IgD-negative memory B cell (primary cell): ENCODE measurements at regions not wholly inside any gene's neighbourhood (a gene's known extent, or its start where the extent isn't known, plus 50 kb on each side); places are given as distances from the start of the nearest gene placed in this dataset.

ENCODE experiments used
- H3K27ac Mint-ChIP-seq, 3 donors: one replicate each; pipeline ENCODE4 v1.8.0; 2020 to 2022; ENCODE audit warnings: mild to moderate bottlenecking in 3 of 3, mixed read lengths in 3 of 3, moderate library complexity in 1 of 3
- H3K27me3 Mint-ChIP-seq: one replicate; pipeline ENCODE4 v1.8.0; 2021; ENCODE audit warnings: mixed read lengths
- H3K36me3 Mint-ChIP-seq: one replicate; pipeline ENCODE4 v1.8.0; 2020; ENCODE audit warnings: mild to moderate bottlenecking, mixed read lengths
- H3K4me1 Mint-ChIP-seq, 3 donors: one replicate each; pipeline ENCODE4 v1.8.0; 2020 to 2022; ENCODE audit warnings: mixed read lengths in 3 of 3, mild to moderate bottlenecking in 1 of 3
- H3K4me3 Mint-ChIP-seq, 4 donors: one replicate each; pipeline ENCODE4 v1.8.0; 2020 to 2022; ENCODE audit warnings: mild to moderate bottlenecking in 4 of 4, mixed read lengths in 4 of 4, moderate library complexity in 3 of 4
- H3K9me3 Mint-ChIP-seq, 3 donors: one replicate each; pipeline ENCODE4 v1.8.0; 2020 to 2021; ENCODE audit warnings: mixed read lengths in 3 of 3, mild to moderate bottlenecking in 1 of 3

- H3K36me3 Mint-ChIP-seq: peaks cover 2% of the 10 kb centered on the region
- H3K4me3 Mint-ChIP-seq: no peak overlapping the region
- H3K27ac Mint-ChIP-seq: no peak overlapping the region
- H3K9me3 Mint-ChIP-seq: no peaks in the 10 kb centered on the region
- H3K4me1 Mint-ChIP-seq: no peaks in the 10 kb centered on the region
- H3K27me3 Mint-ChIP-seq: peaks cover 8% of the 10 kb centered on the region
These were observed 246.7 kb downstream of the ALDH8A1 start for GRCh38 chr6:134703206-134703605.

- no peaks in the 10 kb centered on the region for H3K4me1 Mint-ChIP-seq
- H3K27me3 Mint-ChIP-seq: peaks cover 5% of the 10 kb centered on the region
- H3K9me3 Mint-ChIP-seq: no peaks in the 10 kb centered on the region
- no peak overlapping the region for H3K27ac Mint-ChIP-seq
- H3K36me3 Mint-ChIP-seq: peaks cover 4% of the 10 kb centered on the region
- H3K4me3 Mint-ChIP-seq: no peak overlapping the region
These were observed 247.6 kb downstream of the ALDH8A1 start for GRCh38 chr6:134702279-134702678.

- H3K4me1 Mint-ChIP-seq: no peaks in the 10 kb centered on the region
- H3K27me3 Mint-ChIP-seq: peaks cover 4% of the 10 kb centered on the region
- no peaks in the 10 kb centered on the region for H3K9me3 Mint-ChIP-seq
- H3K27ac Mint-ChIP-seq: no peak overlapping the region
- H3K36me3 Mint-ChIP-seq: peaks cover 4% of the 10 kb centered on the region
- no peak overlapping the region for H3K4me3 Mint-ChIP-seq
These were observed 248.6 kb downstream of the ALDH8A1 start for GRCh38 chr6:134701301-134701700.

GRCh38 chr6:134698228-134698627 lies 251.7 kb downstream of the ALDH8A1 start:
- no peak overlapping the region for H3K27ac Mint-ChIP-seq
- H3K27me3 Mint-ChIP-seq: peaks cover 4% of the 10 kb centered on the region
- H3K36me3 Mint-ChIP-seq: peaks cover 4% of the 10 kb centered on the region
- H3K4me1 Mint-ChIP-seq: no peaks in the 10 kb centered on the region
- no peaks in the 10 kb centered on the region for H3K9me3 Mint-ChIP-seq
- H3K4me3 Mint-ChIP-seq: no peak overlapping the region

GRCh38 chr6:134692008-134692407 lies 257.9 kb downstream of the ALDH8A1 start:
- no peak overlapping the region for H3K4me3 Mint-ChIP-seq
- H3K27ac Mint-ChIP-seq: no peak overlapping the region
- H3K27me3 Mint-ChIP-seq: peaks cover 3% of the 10 kb centered on the region
- no peaks in the 10 kb centered on the region for H3K4me1 Mint-ChIP-seq
- H3K9me3 Mint-ChIP-seq: no peaks in the 10 kb centered on the region
- no peaks in the 10 kb centered on the region for H3K36me3 Mint-ChIP-seq

- H3K4me3 Mint-ChIP-seq: no peak overlapping the region
- H3K27ac Mint-ChIP-seq: no peak overlapping the region
- peaks cover 3% of the 10 kb centered on the region for H3K27me3 Mint-ChIP-seq
- no peaks in the 10 kb centered on the region for H3K36me3 Mint-ChIP-seq
- no peaks in the 10 kb centered on the region for H3K9me3 Mint-ChIP-seq
- H3K4me1 Mint-ChIP-seq: no peaks in the 10 kb centered on the region
These were observed 258.7 kb downstream of the ALDH8A1 start for GRCh38 chr6:134691180-134691579.

GRCh38 chr6:134690048-134690447 lies 259.9 kb downstream of the ALDH8A1 start:
- H3K27ac Mint-ChIP-seq: no peak overlapping the region
- no peaks in the 10 kb centered on the region for H3K9me3 Mint-ChIP-seq
- H3K4me3 Mint-ChIP-seq: no peak overlapping the region
- no peaks in the 10 kb centered on the region for H3K4me1 Mint-ChIP-seq
- H3K27me3 Mint-ChIP-seq: peaks cover 3% of the 10 kb centered on the region
- H3K36me3 Mint-ChIP-seq: no peaks in the 10 kb centered on the region

GRCh38 chr6:134689641-134690040 lies 260.3 kb downstream of the ALDH8A1 start:
- no peaks in the 10 kb centered on the region for H3K9me3 Mint-ChIP-seq
- no peaks in the 10 kb centered on the region for H3K4me1 Mint-ChIP-seq
- H3K27me3 Mint-ChIP-seq: peaks cover 3% of the 10 kb centered on the region
- no peaks in the 10 kb centered on the region for H3K36me3 Mint-ChIP-seq
- H3K27ac Mint-ChIP-seq: no peak overlapping the region
- no peak overlapping the region for H3K4me3 Mint-ChIP-seq

GRCh38 chr6:134689177-134689576 lies 260.7 kb downstream of the ALDH8A1 start:
- H3K36me3 Mint-ChIP-seq: no peaks in the 10 kb centered on the region
- H3K9me3 Mint-ChIP-seq: no peaks in the 10 kb centered on the region
- H3K27ac Mint-ChIP-seq: no peak overlapping the region
- H3K27me3 Mint-ChIP-seq: peaks cover 3% of the 10 kb centered on the region
- H3K4me3 Mint-ChIP-seq: no peak overlapping the region
- H3K4me1 Mint-ChIP-seq: no peaks in the 10 kb centered on the region

- Mint-ChIP-seq H3K9me3 (no peaks in the 10 kb centered on the region), H3K27ac (no peak overlapping the region), H3K36me3 (no peaks in the 10 kb centered on the region), H3K27me3 (peaks cover 2% of the 10 kb centered on the region), H3K4me1 (no peaks in the 10 kb centered on the region), H3K4me3 (no peak overlapping the region)
These were observed 263.8 kb downstream of the ALDH8A1 start for GRCh38 chr6:134686071-134686470.

- H3K27ac Mint-ChIP-seq: no peak overlapping the region
- H3K36me3 Mint-ChIP-seq: no peaks in the 10 kb centered on the region
These were observed 265.5 kb downstream of the ALDH8A1 start for GRCh38 chr6:134684423-134684795.

GRCh38 chr6:134683783-134684422 lies 266.0 kb downstream of the ALDH8A1 start:
- H3K27me3 Mint-ChIP-seq: no peaks in the 10 kb centered on the region
- no peaks in the 10 kb centered on the region for H3K9me3 Mint-ChIP-seq
- no peak overlapping the region for H3K4me3 Mint-ChIP-seq
- no peak overlapping the region for H3K27ac Mint-ChIP-seq
- H3K4me1 Mint-ChIP-seq: no peaks in the 10 kb centered on the region
- H3K36me3 Mint-ChIP-seq: no peaks in the 10 kb centered on the region

More at GRCh38 chr6:134684423-134684795, 265.5 kb downstream of the ALDH8A1 start:
- no peaks in the 10 kb centered on the region for H3K9me3 Mint-ChIP-seq
- no peak overlapping the region for H3K4me3 Mint-ChIP-seq
- no peaks in the 10 kb centered on the region for H3K4me1 Mint-ChIP-seq
- H3K27me3 Mint-ChIP-seq: no peaks in the 10 kb centered on the region

GRCh38 chr6:134680433-134680832 lies 269.5 kb downstream of the ALDH8A1 start:
- Mint-ChIP-seq H3K9me3 (no peaks in the 10 kb centered on the region), H3K27ac (no peak overlapping the region), H3K27me3 (no peaks in the 10 kb centered on the region), H3K4me3 (no peak overlapping the region), H3K4me1 (no peaks in the 10 kb centered on the region), H3K36me3 (no peaks in the 10 kb centered on the region)

- Mint-ChIP-seq H3K27ac (no peak overlapping the region), H3K36me3 (no peaks in the 10 kb centered on the region), H3K9me3 (no peaks in the 10 kb centered on the region)
These were observed 269.9 kb downstream of the ALDH8A1 start for GRCh38 chr6:134680021-134680420.

GRCh38 chr6:134678436-134678889 lies 271.4 kb downstream of the ALDH8A1 start:
- Mint-ChIP-seq H3K27ac (no peak overlapping the region), H3K4me1 (no peaks in the 10 kb centered on the region)

More at GRCh38 chr6:134680021-134680420, 269.9 kb downstream of the ALDH8A1 start:
- no peak overlapping the region for H3K4me3 Mint-ChIP-seq
- no peaks in the 10 kb centered on the region for H3K4me1 Mint-ChIP-seq
- H3K27me3 Mint-ChIP-seq: no peaks in the 10 kb centered on the region

More at GRCh38 chr6:134678436-134678889, 271.4 kb downstream of the ALDH8A1 start:
- no peaks in the 10 kb centered on the region for H3K27me3 Mint-ChIP-seq
- no peak overlapping the region for H3K4me3 Mint-ChIP-seq
- H3K36me3 Mint-ChIP-seq: no peaks in the 10 kb centered on the region
- H3K9me3 Mint-ChIP-seq: no peaks in the 10 kb centered on the region
